BLaER1 treated with 17β-estradiol and CSF1 and Interleukin-3, amounts not matched to agents 10 nM and 100 nM (cell line): ENCODE measurements at regions not wholly inside any gene's neighbourhood (a gene's known extent, or its start where the extent isn't known, plus 50 kb on each side); places are given as distances from the start of the nearest gene placed in this dataset.

Experiments used
- H3K27ac ChIP-seq, 11 experiments: shearing (Covaris generic); formaldehyde crosslinking; 2 replicates each; pipeline ENCODE4 v1.8.1; 2022
- H3K27me3 ChIP-seq, 11 experiments: shearing (Covaris generic); formaldehyde crosslinking; 2 replicates each; pipeline ENCODE4 v1.8.1; 2022
- H3K36me3 ChIP-seq, 11 experiments: shearing (Covaris generic); formaldehyde crosslinking; 2 replicates each; pipeline ENCODE4 v1.8.1; 2022
- H3K4me1 ChIP-seq, 10 experiments: shearing (Covaris generic); formaldehyde crosslinking; 2 replicates each; pipeline ENCODE4 v1.8.1; 2022
- H3K4me2 ChIP-seq, 11 experiments: shearing (Covaris generic); formaldehyde crosslinking; 2 replicates each; pipeline ENCODE4 v1.8.1; 2022
- H3K4me3 ChIP-seq, 10 experiments: shearing (Covaris generic); formaldehyde crosslinking; 2 replicates each; pipeline ENCODE4 v1.8.1; 2022
- H3K9ac ChIP-seq, 11 experiments: shearing (Covaris generic); formaldehyde crosslinking; 2 replicates each; pipeline ENCODE4 v1.8.1; 2022
- H3K9me3 ChIP-seq, 11 experiments: shearing (Covaris generic); formaldehyde crosslinking; replicated peaks in 1 of 11; 2 replicates each; pipeline ENCODE4 v1.8.1; 2022
- H4K20me1 ChIP-seq, 11 experiments: shearing (Covaris generic); formaldehyde crosslinking; 2 replicates each; pipeline ENCODE4 v1.8.1; 2022
- Cebpa-rat ChIP-seq, 11 experiments: shearing (Covaris generic); IDR thresholded peaks; 2 replicates each; pipeline ENCODE4 v1.8.1; 2022

DNA sequence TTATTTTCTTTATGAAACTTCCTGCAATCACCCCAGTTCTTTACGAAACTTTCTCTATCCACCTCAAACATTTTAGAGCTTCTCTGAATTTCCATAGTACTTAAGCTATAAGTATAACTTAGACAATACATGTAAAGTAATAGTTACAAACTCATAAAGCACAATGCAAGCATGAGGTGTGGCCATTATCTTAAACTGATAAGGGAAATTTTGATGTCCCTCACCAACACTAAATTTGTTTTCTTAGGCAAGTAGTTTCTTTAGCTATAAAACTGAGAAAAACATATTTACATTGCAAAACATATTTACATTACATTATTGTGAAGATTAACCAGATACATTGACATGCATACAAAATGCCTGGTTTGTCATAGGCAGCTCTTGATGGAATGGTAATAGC, 146.4 kb upstream of the ATP1B1 start:
- no peak for TF ChIP-seq Cebpa-rat (IDR thresholded peaks at IDR 0.05)
- Histone ChIP-seq H3K9me3 (no peaks in the 10 kb centered on the region), H3K36me3 (no peaks in the 10 kb centered on the region), H3K4me1 (peaks cover 0 to 11% (median 7%) of the 10 kb centered on the region in 10 experiments; a peak in 12 of 20 replicates), H3K9ac (no peak overlapping the region), H3K4me2 (no peak overlapping the region), H4K20me1 (no peaks in the 10 kb centered on the region), H3K27ac (no peak overlapping the region), H3K4me3 (no peak overlapping the region), H3K27me3 (no peaks in the 10 kb centered on the region)

DNA sequence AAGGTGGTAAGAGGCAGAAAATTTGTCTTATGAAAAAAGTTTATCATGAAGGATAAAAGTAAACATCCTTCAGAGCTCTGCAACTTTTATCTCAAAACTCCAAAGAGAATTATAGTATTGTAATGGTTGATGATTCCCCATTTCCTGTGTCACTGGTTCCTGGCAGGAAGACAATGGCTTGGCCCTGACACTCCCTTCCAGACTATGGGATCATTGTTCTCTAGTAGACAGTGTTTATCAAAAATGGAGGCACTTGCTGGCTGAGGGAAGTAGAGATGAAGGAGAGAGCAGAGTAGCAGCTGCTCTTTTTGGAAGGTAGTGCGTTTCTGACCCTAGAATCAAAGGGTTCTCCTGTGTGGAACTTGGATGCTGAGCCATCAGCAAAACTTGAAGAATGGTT, 145.9 kb upstream of the ATP1B1 start:
- Histone ChIP-seq H3K9ac (no peak overlapping the region), H4K20me1 (no peaks in the 10 kb centered on the region), H3K4me1 (peaks cover 0 to 11% (median 7%) of the 10 kb centered on the region in 10 experiments; a peak in 12 of 20 replicates), H3K4me3 (no peak overlapping the region), H3K9me3 (no peaks in the 10 kb centered on the region), H3K27ac (no peak overlapping the region), H3K4me2 (no peak overlapping the region), H3K27me3 (no peaks in the 10 kb centered on the region), H3K36me3 (no peaks in the 10 kb centered on the region)
- TF ChIP-seq Cebpa-rat (IDR thresholded peaks at IDR 0.05) = no peak

DNA sequence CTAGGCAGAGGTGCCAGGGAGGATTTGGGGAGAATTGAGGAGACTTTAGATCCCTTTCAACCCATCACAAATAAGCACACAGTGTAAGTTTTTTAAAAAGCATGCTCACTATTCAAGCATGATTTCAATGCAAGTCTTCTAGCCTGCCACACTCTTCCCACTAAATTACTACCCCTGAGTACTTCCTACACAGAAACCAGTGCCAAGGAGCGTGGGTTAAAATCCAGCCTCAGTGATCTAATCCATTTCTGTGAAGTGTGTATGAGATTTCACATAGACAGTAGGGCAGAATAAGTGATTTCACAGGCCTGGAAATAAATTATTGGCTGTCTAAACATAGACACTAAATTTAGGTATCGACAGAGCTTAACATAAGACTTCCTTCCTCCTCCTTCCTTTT, 142.9 kb upstream of the ATP1B1 start:
- Histone ChIP-seq H4K20me1 (no peaks in the 10 kb centered on the region), H3K4me3 (no peak overlapping the region), H3K9me3 (no peaks in the 10 kb centered on the region), H3K4me2 (peak overlapping the region in 8 of 11 experiments; percentile 7 to 48 (median 26); a peak in 11 of 22 replicates), H3K36me3 (no peaks in the 10 kb centered on the region), H3K9ac (no peak overlapping the region), H3K27ac (no peak overlapping the region), H3K4me1 (peaks cover 0 to 11% (median 7%) of the 10 kb centered on the region in 10 experiments; a peak in 12 of 20 replicates), H3K27me3 (no peaks in the 10 kb centered on the region)
- no peak for TF ChIP-seq Cebpa-rat (IDR thresholded peaks at IDR 0.05)

DNA sequence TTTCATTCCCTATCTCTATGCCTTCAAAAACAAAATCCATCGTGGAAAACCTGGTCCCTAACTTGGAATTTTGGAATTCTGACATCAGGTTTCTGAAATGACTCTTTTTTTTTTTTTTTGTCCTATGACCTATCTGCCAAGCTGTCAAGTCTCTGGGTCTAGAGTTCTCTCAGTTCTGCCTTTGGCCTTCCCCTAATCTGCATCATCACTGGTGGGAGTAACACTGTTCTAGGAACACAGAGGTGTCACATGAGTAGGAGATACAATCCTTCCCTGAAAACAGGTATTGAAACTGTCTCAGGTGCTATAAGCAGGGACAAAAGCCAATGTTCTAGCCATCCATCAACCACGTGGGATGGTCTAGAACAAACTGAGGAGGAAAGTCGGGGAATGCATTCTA, 142.0 kb upstream of the ATP1B1 start:
- Histone ChIP-seq H3K4me3 (no peak overlapping the region), H3K9ac (no peak overlapping the region)

DNA sequence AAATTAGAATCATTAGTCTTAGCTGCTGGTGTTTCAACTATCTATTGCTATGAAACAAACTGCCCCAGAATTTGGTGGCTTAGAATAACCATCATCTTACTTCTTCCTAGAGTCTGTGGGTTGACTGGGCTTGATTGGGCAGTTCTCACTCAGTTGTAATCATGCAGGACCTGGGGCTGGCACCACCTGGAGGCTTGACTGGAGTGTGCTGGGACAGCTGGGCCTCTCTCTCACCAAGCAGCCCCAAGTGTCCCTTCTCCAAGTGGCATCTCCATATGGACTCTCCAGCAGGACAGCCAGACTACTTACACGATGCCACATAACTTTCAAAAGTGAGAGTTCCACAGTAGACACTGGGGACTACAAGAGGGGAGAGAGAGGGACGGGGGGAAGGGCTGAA, 140.3 kb upstream of the ATP1B1 start:
- no peaks in the 10 kb centered on the region for H4K20me1 ChIP-seq
- TF ChIP-seq Cebpa-rat (IDR thresholded peaks at IDR 0.05) = no peak
- no peaks in the 10 kb centered on the region for H3K36me3 ChIP-seq
- no peak overlapping the region for H3K27ac ChIP-seq
- H3K9ac ChIP-seq = no peak overlapping the region
- H3K4me1 ChIP-seq = peaks cover 0 to 11% (median 7%) of the 10 kb centered on the region in 10 experiments; a peak in 12 of 20 replicates
- H3K4me3 ChIP-seq = no peak overlapping the region
- H3K4me2 ChIP-seq = no peak overlapping the region
- H3K9me3 ChIP-seq = no peaks in the 10 kb centered on the region
- H3K27me3 ChIP-seq = no peaks in the 10 kb centered on the region

More for the DNA sequence above, 142.0 kb upstream of the ATP1B1 start:
- TF ChIP-seq Cebpa-rat (IDR thresholded peaks at IDR 0.05) = no peak
- Histone ChIP-seq H3K9me3 (no peaks in the 10 kb centered on the region), H3K4me1 (peaks cover 0 to 11% (median 7%) of the 10 kb centered on the region in 10 experiments; a peak in 12 of 20 replicates), H3K27me3 (no peaks in the 10 kb centered on the region), H4K20me1 (no peaks in the 10 kb centered on the region), H3K27ac (no peak overlapping the region), H3K36me3 (no peaks in the 10 kb centered on the region), H3K4me2 (peak overlapping the region in 3 of 11 experiments; percentile 7 to 26 (median 25); a peak in 2 of 22 replicates)

DNA sequence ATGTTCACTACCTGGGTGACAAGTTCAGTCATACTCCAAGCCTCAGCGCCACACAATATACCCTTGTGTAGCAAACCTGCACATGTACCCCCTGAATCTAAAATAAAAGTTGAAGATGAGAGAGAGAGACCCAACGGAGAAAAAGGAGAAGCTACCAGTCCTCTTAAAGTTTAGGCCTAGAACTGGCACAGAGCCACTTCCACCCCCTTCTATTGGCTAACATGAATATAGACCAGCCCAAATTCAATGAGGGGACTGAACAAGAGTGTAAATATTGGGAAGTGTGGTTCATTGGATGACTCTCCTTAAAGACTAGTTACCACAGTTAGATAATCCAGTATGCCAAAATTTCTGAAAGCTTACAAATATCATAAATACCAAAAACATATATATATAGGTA, 139.9 kb upstream of the ATP1B1 start:
- H3K4me2 ChIP-seq = no peak overlapping the region
- H3K4me3 ChIP-seq = no peak overlapping the region
- H3K4me1 ChIP-seq = peaks cover 0 to 11% (median 7%) of the 10 kb centered on the region in 10 experiments; a peak in 12 of 20 replicates
- H4K20me1 ChIP-seq = no peaks in the 10 kb centered on the region
- H3K36me3 ChIP-seq = no peaks in the 10 kb centered on the region
- TF ChIP-seq Cebpa-rat (IDR thresholded peaks at IDR 0.05) = no peak
- H3K27me3 ChIP-seq = no peaks in the 10 kb centered on the region
- no peak overlapping the region for H3K27ac ChIP-seq
- no peaks in the 10 kb centered on the region for H3K9me3 ChIP-seq
- H3K9ac ChIP-seq = no peak overlapping the region

DNA sequence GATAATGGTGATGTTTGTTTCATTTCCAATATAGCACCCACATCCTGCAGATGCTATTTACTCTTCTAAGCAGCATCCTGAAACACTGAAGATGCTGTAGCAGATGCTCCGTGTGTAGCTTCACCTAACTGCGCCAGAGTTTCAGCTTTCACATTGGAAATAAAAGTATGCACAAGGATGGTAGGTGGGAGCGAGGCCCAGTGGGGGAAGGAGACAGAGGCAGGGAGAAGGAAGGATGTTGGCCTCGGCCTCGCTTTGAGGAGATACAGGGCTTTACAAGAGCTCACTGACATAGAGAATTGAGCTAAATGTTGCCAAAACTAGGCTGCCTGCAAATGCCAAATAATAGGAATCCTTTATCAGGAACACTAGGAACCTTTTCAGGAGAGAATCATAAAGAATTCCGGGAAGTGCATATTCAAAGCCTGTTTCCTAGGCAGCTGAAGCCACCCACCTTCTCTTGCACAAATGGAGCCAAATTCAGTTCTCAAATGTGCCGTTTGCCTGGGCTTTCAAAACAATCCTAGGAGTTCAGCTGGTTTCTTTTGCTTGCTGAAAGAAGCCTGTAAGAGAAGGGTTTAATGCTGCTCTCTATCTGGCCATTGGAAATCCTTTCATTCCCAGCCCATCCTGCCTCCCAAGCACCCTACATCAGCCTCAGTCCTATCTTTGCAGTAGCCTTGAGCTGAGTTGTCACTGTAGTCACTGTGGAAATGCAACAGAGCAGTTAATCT, 135.4 kb upstream of the ATP1B1 start:
- no peak overlapping the region for H3K4me3 ChIP-seq
- H3K9me3 ChIP-seq = no peaks in the 10 kb centered on the region
- no peaks in the 10 kb centered on the region for H3K27me3 ChIP-seq
- no peak overlapping the region for H3K27ac ChIP-seq
- TF ChIP-seq Cebpa-rat (IDR thresholded peaks at IDR 0.05) = no peak
- no peaks in the 10 kb centered on the region for H4K20me1 ChIP-seq
- H3K4me2 ChIP-seq = no peak overlapping the region
- H3K9ac ChIP-seq = no peak overlapping the region
- no peaks in the 10 kb centered on the region for H3K36me3 ChIP-seq
- H3K4me1 ChIP-seq = no peaks in the 10 kb centered on the region

DNA sequence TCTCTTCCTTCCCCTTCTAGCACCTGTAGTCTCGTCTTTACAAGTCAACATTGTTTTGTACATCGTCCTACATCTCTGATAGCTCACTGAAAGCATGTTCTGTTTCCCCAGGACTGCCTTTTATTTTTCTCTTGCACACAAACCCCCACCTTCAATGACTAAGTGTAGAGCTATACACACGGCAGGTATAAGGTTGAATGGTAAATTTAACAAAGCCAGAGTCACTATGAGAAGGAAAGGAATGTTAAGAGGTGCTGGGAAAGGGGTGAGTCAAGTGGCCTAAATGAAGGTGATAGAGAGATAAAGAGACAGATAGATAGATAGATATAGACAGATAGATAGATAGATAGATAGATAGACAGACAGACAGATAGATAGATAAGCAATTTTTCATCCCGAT, 134.3 kb upstream of the ATP1B1 start:
- H3K4me3 ChIP-seq = no peak overlapping the region
- no peak overlapping the region for H3K27ac ChIP-seq
- TF ChIP-seq Cebpa-rat (IDR thresholded peaks at IDR 0.05) = no peak
- H3K4me2 ChIP-seq = no peak overlapping the region
- H3K27me3 ChIP-seq = no peaks in the 10 kb centered on the region
- H3K36me3 ChIP-seq = no peaks in the 10 kb centered on the region
- no peaks in the 10 kb centered on the region for H4K20me1 ChIP-seq
- H3K4me1 ChIP-seq = no peaks in the 10 kb centered on the region
- H3K9ac ChIP-seq = no peak overlapping the region
- H3K9me3 ChIP-seq = no peaks in the 10 kb centered on the region

DNA sequence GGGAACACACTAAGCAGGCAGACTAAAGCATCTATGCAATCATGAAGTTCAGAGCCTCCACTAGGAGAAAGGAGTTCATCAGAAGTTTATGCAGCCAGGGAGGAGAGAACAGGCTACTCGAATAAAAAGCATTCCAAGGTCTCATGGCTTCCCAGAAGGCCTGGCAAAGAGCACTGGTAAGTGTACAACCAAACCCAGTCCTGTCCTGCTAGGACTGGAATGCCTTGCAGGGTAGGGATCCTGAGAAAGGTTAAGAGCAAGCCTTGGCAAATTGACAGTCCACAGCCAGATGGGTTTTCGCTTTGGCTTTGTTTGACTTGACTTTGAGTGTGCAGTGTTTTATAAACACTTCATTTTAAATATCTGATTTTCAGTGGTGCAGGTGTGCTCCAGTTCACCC, 133.6 kb upstream of the ATP1B1 start:
- no peaks in the 10 kb centered on the region for H4K20me1 ChIP-seq
- no peaks in the 10 kb centered on the region for H3K9me3 ChIP-seq
- no peak for TF ChIP-seq Cebpa-rat (IDR thresholded peaks at IDR 0.05)
- H3K4me3 ChIP-seq = no peak overlapping the region
- no peaks in the 10 kb centered on the region for H3K36me3 ChIP-seq
- H3K27me3 ChIP-seq = no peaks in the 10 kb centered on the region
- H3K27ac ChIP-seq = no peak overlapping the region
- H3K4me2 ChIP-seq = no peak overlapping the region
- H3K9ac ChIP-seq = no peak overlapping the region
- no peaks in the 10 kb centered on the region for H3K4me1 ChIP-seq

DNA sequence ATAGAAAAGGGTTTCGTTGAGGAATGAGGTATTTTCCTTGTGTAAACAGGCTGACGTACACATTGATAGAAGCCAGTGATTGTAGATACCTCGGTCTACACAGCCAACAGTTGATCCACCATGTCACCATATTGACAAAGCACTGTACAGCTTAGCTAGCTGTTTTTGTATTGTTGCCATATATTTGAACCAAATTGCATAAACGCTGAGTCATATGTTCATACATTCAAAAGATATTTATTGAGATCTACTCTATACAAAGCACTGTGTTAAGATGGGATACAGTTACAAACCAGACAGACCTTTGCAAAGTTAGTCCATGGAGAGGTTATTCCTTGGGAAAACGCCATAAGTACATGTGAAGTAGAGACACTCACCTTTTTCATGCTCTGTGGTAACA, 132.4 kb upstream of the ATP1B1 start:
- no peak for TF ChIP-seq Cebpa-rat (IDR thresholded peaks at IDR 0.05)
- H3K4me3 ChIP-seq = no peak overlapping the region

More for the DNA sequence above, 132.4 kb upstream of the ATP1B1 start:
- Histone ChIP-seq H3K27ac (no peak overlapping the region), H3K4me2 (no peak overlapping the region), H3K36me3 (no peaks in the 10 kb centered on the region), H3K4me1 (peaks cover 0 to 10% (median 0%) of the 10 kb centered on the region in 10 experiments; a peak in 5 of 20 replicates), H4K20me1 (no peaks in the 10 kb centered on the region), H3K27me3 (no peaks in the 10 kb centered on the region), H3K9ac (no peak overlapping the region), H3K9me3 (no peaks in the 10 kb centered on the region)
